Fibroblast of peridontal ligament (primary cell): ENCODE measurements at regions not wholly inside any gene's neighbourhood (a gene's known extent, or its start where the extent isn't known, plus 50 kb on each side); places are given as distances from the start of the nearest gene placed in this dataset.
A peak's percentile ranks its signal among the peaks of the same experiment; 100 is the strongest.

Experiments
- DNase-seq: peaks from one replicate; pipeline ENCODE4 v3.0.0-alpha.2; 2010; ENCODE audit errors: extremely low read depth

- no peak for DNase-seq
Measured at GRCh38 chr13:72166102-72166650, 299.2 kb upstream of the DACH1 start.

- DNase-seq: no peak
Measured at GRCh38 chr13:72165276-72165675, 298.3 kb upstream of the DACH1 start.

- DNase-seq: no peak
Measured at GRCh38 chr13:72164811-72165210, 297.8 kb upstream of the DACH1 start.

GRCh38 chr13:72163678-72164077, 296.7 kb upstream of the DACH1 start:
- DNase-seq: no peak

GRCh38 chr13:72160977-72161376, 294.0 kb upstream of the DACH1 start:
- DNase-seq: no peak

- no peak for DNase-seq
Measured at GRCh38 chr13:72156760-72157159, 289.8 kb upstream of the DACH1 start.

- DNase-seq: no peak
Measured at GRCh38 chr13:72153272-72153671, 286.3 kb upstream of the DACH1 start.

- DNase-seq: peak; percentile 8
Measured at GRCh38 chr13:72151241-72151640, 284.2 kb upstream of the DACH1 start.

- no peak for DNase-seq
Measured at GRCh38 chr13:72150502-72150901, 283.5 kb upstream of the DACH1 start.

GRCh38 chr13:72149701-72150100, 282.7 kb upstream of the DACH1 start:
- DNase-seq: no peak

GRCh38 chr13:72146816-72147215, 279.8 kb upstream of the DACH1 start:
- DNase-seq: no peak

GRCh38 chr13:72145383-72145782, 278.4 kb upstream of the DACH1 start:
- DNase-seq: no peak

- DNase-seq: no peak
Measured at GRCh38 chr13:72144636-72145035, 277.6 kb upstream of the DACH1 start.

- DNase-seq: no peak
Measured at GRCh38 chr13:72141855-72142519, 275.0 kb upstream of the DACH1 start.

- no peak for DNase-seq
Measured at GRCh38 chr13:72139192-72139591, 272.2 kb upstream of the DACH1 start.

GRCh38 chr13:72132075-72132474, 265.1 kb upstream of the DACH1 start:
- no peak for DNase-seq

GRCh38 chr13:72129117-72129516, 262.1 kb upstream of the DACH1 start:
- DNase-seq: no peak

- DNase-seq: no peak
Measured at GRCh38 chr13:72127031-72127430, 260.0 kb upstream of the DACH1 start.

GRCh38 chr13:72126424-72126823, 259.4 kb upstream of the DACH1 start:
- no peak for DNase-seq

- DNase-seq: no peak
Measured at GRCh38 chr13:72125561-72125960, 258.6 kb upstream of the DACH1 start.

GRCh38 chr13:72122661-72123255, 255.8 kb upstream of the DACH1 start:
- no peak for DNase-seq

- no peak for DNase-seq
Measured at GRCh38 chr13:72121466-72121865, 254.5 kb upstream of the DACH1 start.

- DNase-seq: no peak
Measured at GRCh38 chr13:72120632-72121031, 253.6 kb upstream of the DACH1 start.

- DNase-seq: no peak
Measured at GRCh38 chr13:72113931-72114330, 246.9 kb upstream of the DACH1 start.
